Gastroesophageal sphincter (tissue), 3 donors: ENCODE measurements at regions not wholly inside any gene's neighbourhood (a gene's known extent, or its start where the extent isn't known, plus 50 kb on each side); places are given as distances from the start of the nearest gene placed in this dataset.

Source experiments
- EP300 ChIP-seq: sonication (generic); formaldehyde crosslinking; IDR thresholded peaks from one replicate; pipeline ENCODE4 v1.6.1; 2017; ENCODE audit warnings: antibody characterized with exemption, mild to moderate bottlenecking
- TF ChIP-seq, protein P1 (sequence below), 4 experiments: fragments of 200-600 bp in 2 of 4; fragments of 450-650 bp in 2 of 4; sonication (generic) in 1 of 4; IDR thresholded peaks; one replicate each; pipeline ENCODE4 v1.5.1; 2017 to 2019; ENCODE audit warnings: antibody characterized with exemption in 4 of 4, mild to moderate bottlenecking in 2 of 4, moderate library complexity in 2 of 4

DNA sequence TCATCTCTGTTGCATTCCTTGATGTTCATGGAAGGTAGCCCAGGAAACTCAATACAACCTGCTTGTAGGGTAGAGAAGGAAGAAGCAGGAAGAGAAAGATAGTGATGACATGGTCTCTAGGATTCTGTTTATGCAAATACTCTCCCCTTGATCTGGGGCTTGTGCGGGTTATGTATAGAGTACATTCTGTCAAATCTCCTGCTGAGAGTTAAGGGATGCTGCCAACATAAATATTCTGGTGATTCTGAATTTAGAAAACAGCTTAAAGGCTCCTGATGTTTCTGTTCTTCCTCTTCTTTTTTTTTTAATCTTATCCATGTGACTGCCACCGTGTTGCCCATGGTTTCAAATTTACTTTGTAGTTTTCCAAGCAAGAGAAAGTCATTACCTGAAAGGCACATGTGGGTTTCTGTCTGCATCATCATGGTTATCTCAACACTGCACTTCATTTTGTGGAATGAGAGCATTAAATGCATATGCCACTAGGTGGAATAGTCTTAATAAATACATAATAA lies 150.6 kb downstream of the RPS12 start:
- TF ChIP-seq, protein P1, sequence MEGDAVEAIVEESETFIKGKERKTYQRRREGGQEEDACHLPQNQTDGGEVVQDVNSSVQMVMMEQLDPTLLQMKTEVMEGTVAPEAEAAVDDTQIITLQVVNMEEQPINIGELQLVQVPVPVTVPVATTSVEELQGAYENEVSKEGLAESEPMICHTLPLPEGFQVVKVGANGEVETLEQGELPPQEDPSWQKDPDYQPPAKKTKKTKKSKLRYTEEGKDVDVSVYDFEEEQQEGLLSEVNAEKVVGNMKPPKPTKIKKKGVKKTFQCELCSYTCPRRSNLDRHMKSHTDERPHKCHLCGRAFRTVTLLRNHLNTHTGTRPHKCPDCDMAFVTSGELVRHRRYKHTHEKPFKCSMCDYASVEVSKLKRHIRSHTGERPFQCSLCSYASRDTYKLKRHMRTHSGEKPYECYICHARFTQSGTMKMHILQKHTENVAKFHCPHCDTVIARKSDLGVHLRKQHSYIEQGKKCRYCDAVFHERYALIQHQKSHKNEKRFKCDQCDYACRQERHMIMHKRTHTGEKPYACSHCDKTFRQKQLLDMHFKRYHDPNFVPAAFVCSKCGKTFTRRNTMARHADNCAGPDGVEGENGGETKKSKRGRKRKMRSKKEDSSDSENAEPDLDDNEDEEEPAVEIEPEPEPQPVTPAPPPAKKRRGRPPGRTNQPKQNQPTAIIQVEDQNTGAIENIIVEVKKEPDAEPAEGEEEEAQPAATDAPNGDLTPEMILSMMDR (IDR thresholded peaks at IDR 0.05): no peak
- no peak for TF ChIP-seq EP300
